ENCODE measurements at regions not wholly inside any gene's neighbourhood (a gene's known extent, or its start where the extent isn't known, plus 50 kb on each side); places are given as distances from the start of the nearest gene placed in this dataset.

DNA sequence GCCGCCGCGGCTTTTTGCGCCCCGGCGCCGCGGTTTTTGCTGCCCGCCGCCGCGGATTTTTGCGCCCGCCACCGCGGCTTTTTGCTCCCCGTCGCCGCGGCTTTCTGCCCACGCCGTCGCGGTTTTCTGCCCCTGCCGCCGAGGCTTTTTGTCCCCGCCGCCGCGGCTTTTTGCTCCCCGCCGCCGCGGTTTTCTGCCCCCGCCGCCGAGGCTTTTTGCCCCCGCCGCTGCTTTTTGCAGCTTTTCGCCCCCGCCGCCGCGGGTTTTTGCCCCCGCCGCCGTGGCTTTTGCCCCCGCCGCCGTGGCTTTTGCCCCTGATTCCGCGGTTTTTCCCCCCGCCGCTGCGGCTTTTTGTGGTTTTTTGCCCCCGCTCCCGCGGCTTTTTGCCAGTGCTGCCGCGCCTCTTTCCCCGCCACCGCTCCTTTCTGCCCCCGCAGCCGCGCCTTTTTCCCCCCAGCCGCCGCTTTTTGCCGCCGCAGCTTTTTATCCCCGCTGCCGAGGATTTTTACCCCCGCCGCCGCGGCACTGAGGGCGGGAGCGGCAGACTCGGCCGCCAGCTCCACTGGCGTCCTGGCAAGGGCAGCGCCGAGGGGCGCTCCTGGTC is 518.6 kb upstream of the WSB1 start:
- TF ChIP-seq, protein P1, sequence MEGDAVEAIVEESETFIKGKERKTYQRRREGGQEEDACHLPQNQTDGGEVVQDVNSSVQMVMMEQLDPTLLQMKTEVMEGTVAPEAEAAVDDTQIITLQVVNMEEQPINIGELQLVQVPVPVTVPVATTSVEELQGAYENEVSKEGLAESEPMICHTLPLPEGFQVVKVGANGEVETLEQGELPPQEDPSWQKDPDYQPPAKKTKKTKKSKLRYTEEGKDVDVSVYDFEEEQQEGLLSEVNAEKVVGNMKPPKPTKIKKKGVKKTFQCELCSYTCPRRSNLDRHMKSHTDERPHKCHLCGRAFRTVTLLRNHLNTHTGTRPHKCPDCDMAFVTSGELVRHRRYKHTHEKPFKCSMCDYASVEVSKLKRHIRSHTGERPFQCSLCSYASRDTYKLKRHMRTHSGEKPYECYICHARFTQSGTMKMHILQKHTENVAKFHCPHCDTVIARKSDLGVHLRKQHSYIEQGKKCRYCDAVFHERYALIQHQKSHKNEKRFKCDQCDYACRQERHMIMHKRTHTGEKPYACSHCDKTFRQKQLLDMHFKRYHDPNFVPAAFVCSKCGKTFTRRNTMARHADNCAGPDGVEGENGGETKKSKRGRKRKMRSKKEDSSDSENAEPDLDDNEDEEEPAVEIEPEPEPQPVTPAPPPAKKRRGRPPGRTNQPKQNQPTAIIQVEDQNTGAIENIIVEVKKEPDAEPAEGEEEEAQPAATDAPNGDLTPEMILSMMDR (IDR thresholded peaks at IDR 0.05), result no peak
- no peak for TF ChIP-seq POLR2A (IDR thresholded peaks at IDR 0.05)

Data from heart left ventricle (tissue), 13 donors.